GM18861 (cell line): ENCODE measurements at regions not wholly inside any gene's neighbourhood (a gene's known extent, or its start where the extent isn't known, plus 50 kb on each side); places are given as distances from the start of the nearest gene placed in this dataset.

ENCODE experiments used
- ATAC-seq: cut with Tn5 transposase; IDR thresholded peaks from one replicate; pipeline ENCODE4 v1.9.1; 2021; ENCODE audit not compliant: unreplicated experiment

GRCh38 chr3:44048196-44048924 is 193.3 kb upstream of the TOPAZ1 start:
- ATAC-seq, result no peak

- no peak for ATAC-seq
Observed at GRCh38 chr3:44048949-44049348, 192.7 kb upstream of the TOPAZ1 start.

GRCh38 chr3:44050101-44050500 is 191.6 kb upstream of the TOPAZ1 start:
- no peak for ATAC-seq

- no peak for ATAC-seq
Observed at GRCh38 chr3:44050867-44051266, 190.8 kb upstream of the TOPAZ1 start.

GRCh38 chr3:44055951-44056350 is 185.7 kb upstream of the TOPAZ1 start:
- ATAC-seq, result no peak

- ATAC-seq, result no peak
Observed at GRCh38 chr3:44056446-44057240, 185.0 kb upstream of the TOPAZ1 start.

GRCh38 chr3:44058022-44058867 is 183.4 kb upstream of the TOPAZ1 start:
- ATAC-seq, result peak; percentile 84

GRCh38 chr3:44058868-44059203 is 182.8 kb upstream of the TOPAZ1 start:
- no peak for ATAC-seq

GRCh38 chr3:44060164-44060563 is 181.5 kb upstream of the TOPAZ1 start:
- no peak for ATAC-seq

- ATAC-seq, result no peak
Observed at GRCh38 chr3:44061268-44061667, 180.4 kb upstream of the TOPAZ1 start.

GRCh38 chr3:44061961-44062360 is 179.7 kb upstream of the TOPAZ1 start:
- no peak for ATAC-seq

- no peak for ATAC-seq
Observed at GRCh38 chr3:44065311-44066094, 176.2 kb upstream of the TOPAZ1 start.

- no peak for ATAC-seq
Observed at GRCh38 chr3:44066806-44067205, 174.9 kb upstream of the TOPAZ1 start.

- ATAC-seq, result no peak
Observed at GRCh38 chr3:44067431-44067830, 174.3 kb upstream of the TOPAZ1 start.

GRCh38 chr3:44068753-44069152 is 172.9 kb upstream of the TOPAZ1 start:
- no peak for ATAC-seq

- no peak for ATAC-seq
Observed at GRCh38 chr3:44069276-44069675, 172.4 kb upstream of the TOPAZ1 start.

GRCh38 chr3:44070841-44071546 is 170.7 kb upstream of the TOPAZ1 start:
- no peak for ATAC-seq

- ATAC-seq, result no peak
Observed at GRCh38 chr3:44072601-44073540, 168.8 kb upstream of the TOPAZ1 start.

- ATAC-seq, result no peak
Observed at GRCh38 chr3:44074181-44074580, 167.5 kb upstream of the TOPAZ1 start.
